ENCODE measurements at regions not wholly inside any gene's neighbourhood (a gene's known extent, or its start where the extent isn't known, plus 50 kb on each side); places are given as distances from the start of the nearest gene placed in this dataset.

DNA sequence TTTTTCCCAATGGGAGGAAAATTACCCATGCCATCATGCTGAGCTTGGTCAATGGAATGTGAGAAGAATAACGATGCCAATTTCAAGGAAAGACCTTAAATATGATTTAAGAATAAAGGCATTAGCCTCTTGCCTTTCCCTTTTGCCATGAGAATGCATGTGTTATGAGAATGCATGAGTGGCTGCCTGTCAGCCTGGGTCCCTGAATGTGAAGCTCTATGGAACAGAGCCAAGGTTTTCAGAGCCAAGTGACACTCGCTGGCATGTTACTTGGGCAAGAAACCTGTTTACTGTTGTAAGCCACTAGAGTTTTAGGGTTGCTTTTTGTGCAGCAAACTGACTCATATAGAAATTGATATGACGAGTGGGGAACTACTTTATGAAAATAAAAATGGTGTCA, 75.7 kb downstream of the JRKL start:
- DNase-seq (ENCODE audit: low read depth): no peak
- TF ChIP-seq, protein P1, sequence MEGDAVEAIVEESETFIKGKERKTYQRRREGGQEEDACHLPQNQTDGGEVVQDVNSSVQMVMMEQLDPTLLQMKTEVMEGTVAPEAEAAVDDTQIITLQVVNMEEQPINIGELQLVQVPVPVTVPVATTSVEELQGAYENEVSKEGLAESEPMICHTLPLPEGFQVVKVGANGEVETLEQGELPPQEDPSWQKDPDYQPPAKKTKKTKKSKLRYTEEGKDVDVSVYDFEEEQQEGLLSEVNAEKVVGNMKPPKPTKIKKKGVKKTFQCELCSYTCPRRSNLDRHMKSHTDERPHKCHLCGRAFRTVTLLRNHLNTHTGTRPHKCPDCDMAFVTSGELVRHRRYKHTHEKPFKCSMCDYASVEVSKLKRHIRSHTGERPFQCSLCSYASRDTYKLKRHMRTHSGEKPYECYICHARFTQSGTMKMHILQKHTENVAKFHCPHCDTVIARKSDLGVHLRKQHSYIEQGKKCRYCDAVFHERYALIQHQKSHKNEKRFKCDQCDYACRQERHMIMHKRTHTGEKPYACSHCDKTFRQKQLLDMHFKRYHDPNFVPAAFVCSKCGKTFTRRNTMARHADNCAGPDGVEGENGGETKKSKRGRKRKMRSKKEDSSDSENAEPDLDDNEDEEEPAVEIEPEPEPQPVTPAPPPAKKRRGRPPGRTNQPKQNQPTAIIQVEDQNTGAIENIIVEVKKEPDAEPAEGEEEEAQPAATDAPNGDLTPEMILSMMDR (conservative IDR thresholded peaks at IDR 0.05; ENCODE audit: low read depth, low read length): no peak
- no peak overlapping the region for H3K4me3 ChIP-seq (ENCODE audit: low read depth, low read length)

DNA sequence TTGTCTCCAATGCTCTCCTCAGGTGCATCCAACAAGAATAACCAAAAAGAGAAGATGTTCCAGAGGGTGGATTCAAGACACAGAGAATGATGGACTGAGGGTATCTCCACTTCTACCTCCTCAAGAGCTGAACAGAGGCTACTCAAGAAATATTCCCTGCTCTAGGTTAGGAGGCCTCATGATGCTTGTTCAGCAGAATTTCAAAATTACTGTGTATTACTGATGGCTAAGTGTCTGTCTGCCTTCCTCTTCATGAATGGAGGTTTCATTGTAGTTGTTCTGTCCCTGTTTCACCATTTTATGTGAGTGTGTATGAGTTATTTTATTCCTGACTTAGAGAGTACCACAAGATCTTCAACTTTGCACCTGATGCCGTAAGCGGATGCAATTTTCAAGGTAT, 76.8 kb downstream of the JRKL start:
- no peak for DNase-seq (ENCODE audit: low read depth)
- no peak overlapping the region for H3K4me3 ChIP-seq (ENCODE audit: low read depth, low read length)
- TF ChIP-seq, protein P1 (conservative IDR thresholded peaks at IDR 0.05; ENCODE audit: low read depth, low read length): no peak

DNA sequence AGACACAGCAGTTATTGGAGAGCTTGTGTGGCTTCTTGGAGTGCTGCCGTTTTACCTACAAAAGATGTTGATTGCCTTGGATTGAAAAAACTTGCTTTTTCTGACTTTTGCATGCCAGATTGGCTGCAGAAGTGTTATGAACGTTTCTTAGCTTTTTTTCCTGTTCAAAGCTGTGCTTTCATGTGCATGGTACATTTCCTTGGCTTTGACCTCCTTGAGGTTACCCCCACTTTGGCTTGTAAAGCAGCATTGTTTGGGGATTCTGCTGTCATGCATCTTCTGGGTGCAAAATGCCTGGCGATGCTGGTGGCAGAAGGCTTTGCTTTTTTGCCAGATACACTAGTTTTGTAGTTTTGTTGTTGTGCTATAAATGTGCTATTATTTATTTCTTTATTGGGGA, 80.0 kb downstream of the JRKL start:
- no peak overlapping the region for H3K4me3 ChIP-seq (ENCODE audit: low read depth, low read length)
- TF ChIP-seq, protein P1 (conservative IDR thresholded peaks at IDR 0.05; ENCODE audit: low read depth, low read length): no peak
- no peak for DNase-seq (ENCODE audit: low read depth)

- TF ChIP-seq, protein P1 (conservative IDR thresholded peaks at IDR 0.05; ENCODE audit: low read depth, low read length): no peak
- DNase-seq (ENCODE audit: low read depth): no peak
These were observed 80.7 kb downstream of the JRKL start for GRCh38 chr11:96470521-96470920.

DNA sequence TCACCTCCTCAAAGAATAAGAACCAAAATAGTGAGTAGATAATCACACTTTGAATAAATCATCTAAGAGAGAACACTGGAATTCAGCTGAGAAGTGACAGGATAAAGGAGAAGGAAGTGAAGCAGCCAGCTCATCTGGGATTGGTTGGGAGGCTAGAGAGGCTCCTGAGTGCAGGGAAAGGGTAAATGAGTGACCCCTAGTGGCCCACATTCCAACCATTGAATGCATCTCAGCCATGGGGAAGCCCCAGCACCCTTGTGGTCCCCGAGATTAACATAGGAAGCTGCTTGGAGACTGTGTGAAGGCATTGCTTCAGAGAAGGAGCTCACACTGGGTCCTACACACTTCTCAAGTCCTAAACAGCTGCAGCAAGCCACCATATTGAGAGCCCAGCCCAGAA, 82.3 kb downstream of the JRKL start:
- TF ChIP-seq, protein P1 (conservative IDR thresholded peaks at IDR 0.05; ENCODE audit: low read depth, low read length): no peak
- no peak overlapping the region for H3K4me3 ChIP-seq (ENCODE audit: low read depth, low read length)
- no peak for DNase-seq (ENCODE audit: low read depth)

More at GRCh38 chr11:96470521-96470920, 80.7 kb downstream of the JRKL start:
- no peak overlapping the region for H3K4me3 ChIP-seq (ENCODE audit: low read depth, low read length)

- TF ChIP-seq, protein P1 (conservative IDR thresholded peaks at IDR 0.05; ENCODE audit: low read depth, low read length): no peak
- DNase-seq (ENCODE audit: low read depth): no peak
- H3K4me3 ChIP-seq (ENCODE audit: low read depth, low read length): no peak overlapping the region
These were observed 84.5 kb downstream of the JRKL start for GRCh38 chr11:96474263-96474662.

GRCh38 chr11:96481204-96481603, 91.4 kb downstream of the JRKL start:
- no peak for DNase-seq (ENCODE audit: low read depth)
- no peak overlapping the region for H3K4me3 ChIP-seq (ENCODE audit: low read depth, low read length)
- TF ChIP-seq, protein P1 (conservative IDR thresholded peaks at IDR 0.05; ENCODE audit: low read depth, low read length): no peak
